ENCODE measurements at regions not wholly inside any gene's neighbourhood (a gene's known extent, or its start where the extent isn't known, plus 50 kb on each side); places are given as distances from the start of the nearest gene placed in this dataset.

DNA sequence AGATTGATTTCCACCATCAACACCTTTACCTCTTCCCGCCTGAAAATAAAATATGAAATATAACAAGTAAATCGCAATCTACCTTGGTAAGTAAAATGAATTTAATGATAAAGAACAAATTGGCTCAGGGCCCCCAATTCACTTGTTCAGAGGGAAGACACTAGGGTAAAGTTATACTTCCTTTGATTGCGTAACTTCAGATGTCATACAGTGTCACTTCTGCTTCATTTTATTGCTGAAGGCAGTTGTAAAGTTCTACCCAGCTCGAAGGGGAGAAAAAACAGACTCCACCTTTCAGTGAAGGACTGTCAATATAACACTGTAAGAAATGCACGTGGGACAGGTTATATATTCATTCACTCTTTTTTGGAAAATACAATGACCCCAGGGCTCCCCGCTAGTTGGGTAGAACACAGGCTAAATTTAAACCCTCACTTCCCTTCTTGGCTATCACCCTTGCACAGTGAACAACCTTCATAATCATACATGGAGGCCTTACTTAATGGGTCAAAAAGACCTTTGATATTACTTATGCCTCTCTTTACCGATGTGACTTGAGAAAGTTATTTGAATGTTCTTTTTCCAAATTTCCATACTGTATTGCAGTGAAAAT, 848.8 kb downstream of the MAT2B start:
- Mint-ChIP-seq H3K4me3 (no peak overlapping the region), H3K27me3 (ENCODE audit: low read depth in 2 of 2) (no peaks in the 10 kb centered on the region), H3K27ac (no peak overlapping the region), H3K4me1 (no peaks in the 10 kb centered on the region), H3K9me3 (peaks cover 6 to 11% of the 10 kb centered on the region in 2 donors), H3K36me3 (no peaks in the 10 kb centered on the region)
- Histone ChIP-seq H3K4me1 (ENCODE audit: control insufficient read depth, insufficient read depth, low read length) (no peaks in the 10 kb centered on the region), H3K27ac (ENCODE audit: low read length) (no peak overlapping the region), H3K27me3 (ENCODE audit: control insufficient read depth, insufficient read depth, low read length) (no peaks in the 10 kb centered on the region), H3K36me3 (ENCODE audit: control insufficient read depth, insufficient read depth, low read length) (no peaks in the 10 kb centered on the region), H3K4me3 (ENCODE audit: low read length) (no peak overlapping the region), H3K9me3 (ENCODE audit: control insufficient read depth, insufficient read depth, low read length) (no peaks in the 10 kb centered on the region)
- TF ChIP-seq, protein P1, sequence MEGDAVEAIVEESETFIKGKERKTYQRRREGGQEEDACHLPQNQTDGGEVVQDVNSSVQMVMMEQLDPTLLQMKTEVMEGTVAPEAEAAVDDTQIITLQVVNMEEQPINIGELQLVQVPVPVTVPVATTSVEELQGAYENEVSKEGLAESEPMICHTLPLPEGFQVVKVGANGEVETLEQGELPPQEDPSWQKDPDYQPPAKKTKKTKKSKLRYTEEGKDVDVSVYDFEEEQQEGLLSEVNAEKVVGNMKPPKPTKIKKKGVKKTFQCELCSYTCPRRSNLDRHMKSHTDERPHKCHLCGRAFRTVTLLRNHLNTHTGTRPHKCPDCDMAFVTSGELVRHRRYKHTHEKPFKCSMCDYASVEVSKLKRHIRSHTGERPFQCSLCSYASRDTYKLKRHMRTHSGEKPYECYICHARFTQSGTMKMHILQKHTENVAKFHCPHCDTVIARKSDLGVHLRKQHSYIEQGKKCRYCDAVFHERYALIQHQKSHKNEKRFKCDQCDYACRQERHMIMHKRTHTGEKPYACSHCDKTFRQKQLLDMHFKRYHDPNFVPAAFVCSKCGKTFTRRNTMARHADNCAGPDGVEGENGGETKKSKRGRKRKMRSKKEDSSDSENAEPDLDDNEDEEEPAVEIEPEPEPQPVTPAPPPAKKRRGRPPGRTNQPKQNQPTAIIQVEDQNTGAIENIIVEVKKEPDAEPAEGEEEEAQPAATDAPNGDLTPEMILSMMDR (IDR thresholded peaks at IDR 0.05), result no peak
- 72% methylated on average over 4 of the region's 7 CpGs for WGBS (ENCODE audit: insufficient coverage)
- intact Hi-C loops (cut with micrococcal nuclease), result no loop called here
- ATAC-seq (no peak), DNase-seq (no peak)

DNA sequence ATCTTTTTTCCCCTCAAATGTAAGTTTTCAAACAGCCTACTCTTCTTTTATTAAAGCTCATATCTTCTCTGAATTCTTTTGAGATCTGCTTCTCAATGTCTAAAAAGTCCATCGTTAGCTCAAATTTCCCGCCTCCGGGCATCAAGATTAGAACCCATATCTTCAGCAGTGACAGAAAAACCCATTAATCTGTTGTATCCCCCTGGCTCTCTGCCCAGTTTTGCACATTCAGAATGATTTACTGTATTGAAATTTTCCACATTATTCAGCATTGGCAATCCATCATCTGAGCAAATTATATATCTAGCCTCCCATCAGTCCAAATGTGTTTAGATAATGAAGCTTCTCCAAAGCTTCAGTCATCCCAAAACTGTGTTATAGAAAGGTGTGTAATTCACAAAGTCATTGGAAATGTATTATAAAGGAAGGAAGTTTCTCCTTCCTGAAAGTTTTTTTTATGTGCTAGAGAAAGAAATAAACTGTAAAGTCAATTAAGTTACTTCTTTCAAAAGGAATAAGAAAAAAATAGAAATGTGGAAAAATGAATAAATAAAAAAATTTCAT, 849.9 kb downstream of the MAT2B start:
- TF ChIP-seq, protein P1 (IDR thresholded peaks at IDR 0.05), result no peak
- Mint-ChIP-seq H3K36me3 (no peaks in the 10 kb centered on the region), H3K9me3 (peaks cover 6 to 8% of the 10 kb centered on the region in 2 donors), H3K4me3 (no peak overlapping the region), H3K27me3 (ENCODE audit: low read depth in 2 of 2) (no peaks in the 10 kb centered on the region), H3K4me1 (no peaks in the 10 kb centered on the region), H3K27ac (no peak overlapping the region)
- H3K36me3 ChIP-seq (ENCODE audit: control insufficient read depth, insufficient read depth, low read length), result no peaks in the 10 kb centered on the region
- no peak for DNase-seq
- H3K4me1 ChIP-seq (ENCODE audit: control insufficient read depth, insufficient read depth, low read length), result no peaks in the 10 kb centered on the region
- intact Hi-C loops (cut with micrococcal nuclease), result no loop called here
- H3K9me3 ChIP-seq (ENCODE audit: control insufficient read depth, insufficient read depth, low read length), result no peaks in the 10 kb centered on the region
- no peak for ATAC-seq
- H3K4me3 ChIP-seq (ENCODE audit: low read length), result no peak overlapping the region
- no peak overlapping the region for H3K27ac ChIP-seq (ENCODE audit: low read length)
- H3K27me3 ChIP-seq (ENCODE audit: control insufficient read depth, insufficient read depth, low read length), result no peaks in the 10 kb centered on the region
- WGBS (ENCODE audit: insufficient coverage), result 63% methylated on average over 3 of the region's 3 CpGs

DNA sequence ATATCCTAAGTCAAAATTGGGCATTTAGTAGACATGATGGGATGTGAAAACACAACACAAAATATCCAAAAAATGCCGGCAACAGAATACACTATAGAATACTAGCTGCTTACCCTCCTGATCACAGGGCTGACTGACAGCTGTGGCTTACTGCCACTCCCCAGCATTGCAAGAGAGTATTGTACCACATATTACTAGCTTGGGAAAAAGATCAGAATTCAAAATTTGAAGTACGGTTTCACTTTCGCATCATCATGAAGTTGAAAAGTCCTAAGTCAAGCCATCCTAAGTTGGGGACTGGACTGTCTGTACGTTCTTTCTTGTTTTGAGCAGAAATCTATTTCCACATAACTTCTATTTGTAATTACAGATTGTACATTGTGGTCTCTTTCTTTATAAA, 851.4 kb downstream of the MAT2B start:
- Histone ChIP-seq H3K4me1 (ENCODE audit: control insufficient read depth, insufficient read depth, low read length) (no peaks in the 10 kb centered on the region), H3K27me3 (ENCODE audit: control insufficient read depth, insufficient read depth, low read length) (no peaks in the 10 kb centered on the region), H3K4me3 (ENCODE audit: low read length) (no peak overlapping the region), H3K36me3 (ENCODE audit: control insufficient read depth, insufficient read depth, low read length) (no peaks in the 10 kb centered on the region), H3K27ac (ENCODE audit: low read length) (no peak overlapping the region), H3K9me3 (ENCODE audit: control insufficient read depth, insufficient read depth, low read length) (no peaks in the 10 kb centered on the region)
- Mint-ChIP-seq H3K4me1 (no peaks in the 10 kb centered on the region), H3K36me3 (no peaks in the 10 kb centered on the region), H3K4me3 (no peak overlapping the region), H3K9me3 (peaks cover 2 to 4% of the 10 kb centered on the region in 2 donors), H3K27me3 (ENCODE audit: low read depth in 2 of 2) (no peaks in the 10 kb centered on the region), H3K27ac (no peak overlapping the region)
- ATAC-seq, result no peak
- 77% methylated on average over 4 of the region's 4 CpGs for WGBS (ENCODE audit: insufficient coverage)
- intact Hi-C loops (cut with micrococcal nuclease), result no loop called here
- TF ChIP-seq, protein P1 (IDR thresholded peaks at IDR 0.05), result no peak
- DNase-seq, result no peak

Data from natural killer cell (primary cell).